Hepatic stellate cell (primary cell): ENCODE measurements at regions not wholly inside any gene's neighbourhood (a gene's known extent, or its start where the extent isn't known, plus 50 kb on each side); places are given as distances from the start of the nearest gene placed in this dataset.
"Not testable (repeated sequence)": the region's sequence is repeated elsewhere in the genome, so short reads cannot be mapped to it uniquely, and the experiment has no call there.

Source experiments
- DNase-seq: peaks from one replicate; pipeline ENCODE4 v3.0.0; 2011; ENCODE audit warnings: low spot score

GRCh38 chr14:106269451-106270204, 743.2 kb downstream of the TMEM121 start:
- DNase-seq = no peak

- DNase-seq = not testable (repeated sequence)
These were observed 744.2 kb downstream of the TMEM121 start for GRCh38 chr14:106270476-106271121.

GRCh38 chr14:106276326-106277267, 750.2 kb downstream of the TMEM121 start:
- no peak for DNase-seq

GRCh38 chr14:106277503-106277902, 751.1 kb downstream of the TMEM121 start:
- no peak for DNase-seq

- no peak for DNase-seq
These were observed 754.5 kb downstream of the TMEM121 start for GRCh38 chr14:106280876-106281275.

- no peak for DNase-seq
These were observed 760.4 kb downstream of the TMEM121 start for GRCh38 chr14:106286697-106287290.

- DNase-seq = no peak
These were observed 761.1 kb downstream of the TMEM121 start for GRCh38 chr14:106287506-106287905.

GRCh38 chr14:106291626-106292025, 765.2 kb downstream of the TMEM121 start:
- no peak for DNase-seq

GRCh38 chr14:106294324-106294723, 767.9 kb downstream of the TMEM121 start:
- no peak for DNase-seq

- not testable (repeated sequence) for DNase-seq
These were observed 774.6 kb downstream of the TMEM121 start for GRCh38 chr14:106300951-106301510.

GRCh38 chr14:106301609-106302008, 775.2 kb downstream of the TMEM121 start:
- DNase-seq = not testable (repeated sequence)

- DNase-seq = no peak
These were observed 776.3 kb downstream of the TMEM121 start for GRCh38 chr14:106302661-106303060.

GRCh38 chr14:106304271-106304670, 777.9 kb downstream of the TMEM121 start:
- no peak for DNase-seq

GRCh38 chr14:106308839-106309389, 782.5 kb downstream of the TMEM121 start:
- DNase-seq = no peak

- DNase-seq = no peak
These were observed 783.0 kb downstream of the TMEM121 start for GRCh38 chr14:106309423-106309822.

- DNase-seq = no peak
These were observed 789.1 kb downstream of the TMEM121 start for GRCh38 chr14:106315436-106315835.

- no peak for DNase-seq
These were observed 791.2 kb downstream of the TMEM121 start for GRCh38 chr14:106317593-106317992.

- no peak for DNase-seq
These were observed 792.3 kb downstream of the TMEM121 start for GRCh38 chr14:106318700-106319099.

GRCh38 chr14:106323970-106324369, 797.6 kb downstream of the TMEM121 start:
- DNase-seq = not testable (repeated sequence)

- no peak for DNase-seq
These were observed 800.9 kb downstream of the TMEM121 start for GRCh38 chr14:106327234-106327633.

- not testable (repeated sequence) for DNase-seq
These were observed 801.4 kb downstream of the TMEM121 start for GRCh38 chr14:106327702-106328353.
